HEK293 (cell line): ENCODE measurements at regions not wholly inside any gene's neighbourhood (a gene's known extent, or its start where the extent isn't known, plus 50 kb on each side); places are given as distances from the start of the nearest gene placed in this dataset.

Experiments used
- PBX3 ChIP-seq: sonication (generic); formaldehyde crosslinking; IDR thresholded peaks from 2 replicates; pipeline ENCODE4 v1.8.1; 2022; ENCODE audit warnings: mild to moderate bottlenecking, moderate library complexity, missing genetic modification reagents
- PRDM2 ChIP-seq: fragments of 450-650 bp; formaldehyde crosslinking; IDR thresholded peaks from 2 replicates; pipeline ENCODE4 v1.5.1; 2016; ENCODE audit warnings: missing biosample characterization, missing genetic modification characterization, borderline replicate concordance
- PRDM6 ChIP-seq: fragments of 450-650 bp; formaldehyde crosslinking; IDR thresholded peaks from 2 replicates; pipeline ENCODE4 v1.5.1; 2017; ENCODE audit warnings: missing biosample characterization, missing genetic modification characterization
- YY1 ChIP-seq: fragments of 450-650 bp; formaldehyde crosslinking; IDR thresholded peaks from 2 replicates; pipeline ENCODE4 v1.5.1; 2018; ENCODE audit warnings: missing biosample characterization, missing genetic modification characterization
- ZBTB20 ChIP-seq: fragments of 450-650 bp; formaldehyde crosslinking; IDR thresholded peaks from 2 replicates; pipeline ENCODE4 v1.5.1; 2016; ENCODE audit warnings: missing biosample characterization, missing genetic modification characterization
- ZNF280C ChIP-seq: fragments of 450-650 bp; formaldehyde crosslinking; IDR thresholded peaks from 2 replicates; pipeline ENCODE4 v1.5.1; 2016; ENCODE audit warnings: missing biosample characterization, missing genetic modification characterization
- ZNF423 ChIP-seq: fragments of 450-650 bp; formaldehyde crosslinking; IDR thresholded peaks from 2 replicates; pipeline ENCODE4 v1.5.1; 2016; ENCODE audit warnings: missing biosample characterization, missing genetic modification characterization
- ZNF555 ChIP-seq: fragments of 450-650 bp; formaldehyde crosslinking; conservative IDR thresholded peaks from 2 replicates; pipeline ENCODE4 v1.5.1; 2017; ENCODE audit warnings: missing biosample characterization, mild to moderate bottlenecking, missing genetic modification characterization, inconsistent platforms
- ZNF623 ChIP-seq: fragments of 450-650 bp; formaldehyde crosslinking; IDR thresholded peaks from 2 replicates; pipeline ENCODE4 v1.5.1; 2016; ENCODE audit warnings: missing biosample characterization, missing genetic modification characterization
- ZSCAN23 ChIP-seq: fragments of 450-650 bp; formaldehyde crosslinking; IDR thresholded peaks from 2 replicates; pipeline ENCODE4 v1.5.1; 2016; ENCODE audit warnings: missing biosample characterization, missing genetic modification characterization
- ZSCAN5A ChIP-seq: fragments of 450-650 bp; formaldehyde crosslinking; IDR thresholded peaks from 2 replicates; pipeline ENCODE4 v1.5.1; 2016; ENCODE audit warnings: missing biosample characterization, missing genetic modification characterization
- TF ChIP-seq, protein P1 (sequence below): fragments of 450-650 bp; formaldehyde crosslinking; IDR thresholded peaks from 2 replicates; pipeline ENCODE4 v1.5.1; 2017; ENCODE audit warnings: missing biosample characterization, missing genetic modification characterization

DNA sequence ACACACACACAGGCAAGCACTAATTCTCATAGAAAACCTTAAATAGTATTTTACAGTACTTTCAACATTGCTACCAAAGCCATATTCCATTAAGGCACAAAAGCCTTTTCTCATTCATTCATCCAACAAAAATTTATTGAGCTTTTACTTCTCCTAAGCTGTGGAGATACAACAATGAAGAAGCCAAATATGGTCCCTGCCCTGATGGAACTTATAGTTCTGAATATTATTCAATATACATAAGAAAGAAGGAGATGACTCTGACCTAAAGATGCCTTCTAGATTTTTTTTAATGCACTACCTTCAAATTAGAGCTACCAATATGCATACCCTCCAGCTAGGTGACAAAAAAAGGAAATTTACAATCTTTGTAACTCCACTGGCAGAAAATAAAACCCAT lies 90.0 kb upstream of the WDR44 start (continued):
- TF ChIP-seq, protein P1, sequence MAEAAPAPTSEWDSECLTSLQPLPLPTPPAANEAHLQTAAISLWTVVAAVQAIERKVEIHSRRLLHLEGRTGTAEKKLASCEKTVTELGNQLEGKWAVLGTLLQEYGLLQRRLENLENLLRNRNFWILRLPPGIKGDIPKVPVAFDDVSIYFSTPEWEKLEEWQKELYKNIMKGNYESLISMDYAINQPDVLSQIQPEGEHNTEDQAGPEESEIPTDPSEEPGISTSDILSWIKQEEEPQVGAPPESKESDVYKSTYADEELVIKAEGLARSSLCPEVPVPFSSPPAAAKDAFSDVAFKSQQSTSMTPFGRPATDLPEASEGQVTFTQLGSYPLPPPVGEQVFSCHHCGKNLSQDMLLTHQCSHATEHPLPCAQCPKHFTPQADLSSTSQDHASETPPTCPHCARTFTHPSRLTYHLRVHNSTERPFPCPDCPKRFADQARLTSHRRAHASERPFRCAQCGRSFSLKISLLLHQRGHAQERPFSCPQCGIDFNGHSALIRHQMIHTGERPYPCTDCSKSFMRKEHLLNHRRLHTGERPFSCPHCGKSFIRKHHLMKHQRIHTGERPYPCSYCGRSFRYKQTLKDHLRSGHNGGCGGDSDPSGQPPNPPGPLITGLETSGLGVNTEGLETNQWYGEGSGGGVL (tag by site-specific recombination), result no peak
- TF ChIP-seq PRDM2 (tag by site-specific recombination) (no peak), PRDM6 (tag by site-specific recombination) (no peak), ZSCAN5A (tag by site-specific recombination) (no peak), ZNF280C (tag by site-specific recombination) (no peak), PBX3 (no peak), ZSCAN23 (tag by site-specific recombination) (no peak), YY1 (tag by site-specific recombination) (no peak), ZNF555 (tag by site-specific recombination) (no peak), ZNF623 (tag by site-specific recombination) (no peak), ZBTB20 (no peak), ZNF423 (tag by site-specific recombination) (no peak)
- TF ChIP-seq, all 188 proteins: peak for 0
